NCI-H2171 (cell line): ENCODE measurements at regions not wholly inside any gene's neighbourhood (a gene's known extent, or its start where the extent isn't known, plus 50 kb on each side); places are given as distances from the start of the nearest gene placed in this dataset.

Experiments
- DNase-seq: peaks from one replicate; lab custom pipeline; 2025; lab: John Stamatoyannopoulos, UW

DNA sequence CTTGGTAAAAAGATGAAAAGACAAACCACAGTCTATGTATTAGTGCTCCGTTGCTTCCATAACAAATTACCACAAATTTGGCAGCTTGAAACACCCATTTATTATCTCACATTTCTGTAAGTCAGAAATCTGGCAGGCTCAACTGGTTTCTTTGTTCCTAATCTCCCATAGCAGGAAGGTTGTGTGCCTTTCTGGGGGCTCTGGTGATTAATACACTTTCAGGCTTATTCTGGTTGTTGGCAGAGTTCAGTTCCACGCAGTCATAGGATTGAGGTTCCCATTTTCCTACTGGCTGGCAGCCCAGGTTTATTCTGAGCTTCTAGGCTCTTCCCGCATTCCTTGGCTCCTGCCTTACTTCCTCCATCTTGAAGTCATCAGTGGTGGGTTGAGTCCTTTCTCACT lies 189.3 kb downstream of the ANAPC1 start:
- no peak for DNase-seq

DNA sequence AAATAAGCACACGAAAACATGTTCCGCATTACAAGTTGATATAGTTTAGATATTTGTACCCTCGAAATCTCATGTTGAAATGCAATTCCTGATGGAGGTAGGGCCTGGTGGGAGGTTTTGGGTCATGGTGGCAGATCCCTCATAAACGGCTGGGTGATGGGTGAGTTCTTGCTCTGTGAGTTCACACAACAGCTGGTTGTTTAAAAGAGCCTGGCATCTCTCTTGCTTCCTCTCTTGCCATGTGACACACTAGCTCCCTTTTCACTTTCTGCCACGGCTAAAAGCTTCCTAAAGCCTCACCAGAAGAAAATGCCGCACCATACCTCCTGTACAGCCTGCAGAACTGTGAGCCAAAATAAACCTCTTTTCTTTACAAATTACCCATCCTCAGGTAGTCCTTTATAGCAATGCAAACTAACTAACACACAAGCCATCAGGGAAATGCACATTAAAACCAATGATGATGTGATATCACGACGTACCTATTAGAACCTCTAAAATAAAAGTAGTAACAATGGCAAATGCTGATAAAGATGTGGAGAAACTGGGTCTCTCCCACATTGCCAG lies 188.5 kb downstream of the ANAPC1 start:
- no peak for DNase-seq

DNA sequence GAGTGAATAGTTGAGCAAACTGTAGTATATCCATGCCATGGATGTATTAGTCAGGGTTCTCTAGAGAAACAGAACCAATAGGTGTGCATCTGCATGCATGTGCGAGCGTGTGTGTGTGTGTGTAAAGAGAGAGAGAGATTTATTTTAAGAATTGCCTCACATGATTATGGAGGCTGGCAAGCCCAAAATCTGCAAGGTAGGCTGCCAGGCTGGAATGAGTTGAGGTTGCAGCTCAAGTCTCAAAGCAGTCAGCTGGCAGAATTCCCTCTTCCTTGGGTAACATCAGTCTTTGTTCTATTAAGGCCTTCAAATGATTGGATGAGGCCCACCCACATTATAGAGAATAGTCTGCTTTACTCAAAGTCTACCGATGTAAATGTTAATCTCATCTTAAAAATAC lies 187.8 kb downstream of the ANAPC1 start:
- no peak for DNase-seq

DNA sequence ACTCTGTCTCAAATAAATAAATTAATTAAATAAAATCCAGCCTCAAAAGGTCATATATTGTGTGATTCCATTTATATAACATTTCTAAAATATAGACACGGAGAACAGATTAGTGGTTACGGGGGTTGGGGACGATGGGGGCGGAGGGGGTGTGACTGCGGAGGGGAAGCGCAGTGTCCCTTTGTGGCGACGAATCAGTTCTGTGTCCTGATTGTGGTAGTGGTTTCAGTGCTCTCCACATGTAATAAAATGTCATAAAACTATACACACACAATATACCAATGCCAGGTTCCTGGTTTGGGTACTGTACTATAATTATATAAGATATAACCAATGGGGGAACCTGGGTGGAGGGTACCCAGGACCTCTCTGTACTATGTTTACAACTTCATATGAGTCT lies 186.4 kb downstream of the ANAPC1 start:
- DNase-seq = no peak

DNA sequence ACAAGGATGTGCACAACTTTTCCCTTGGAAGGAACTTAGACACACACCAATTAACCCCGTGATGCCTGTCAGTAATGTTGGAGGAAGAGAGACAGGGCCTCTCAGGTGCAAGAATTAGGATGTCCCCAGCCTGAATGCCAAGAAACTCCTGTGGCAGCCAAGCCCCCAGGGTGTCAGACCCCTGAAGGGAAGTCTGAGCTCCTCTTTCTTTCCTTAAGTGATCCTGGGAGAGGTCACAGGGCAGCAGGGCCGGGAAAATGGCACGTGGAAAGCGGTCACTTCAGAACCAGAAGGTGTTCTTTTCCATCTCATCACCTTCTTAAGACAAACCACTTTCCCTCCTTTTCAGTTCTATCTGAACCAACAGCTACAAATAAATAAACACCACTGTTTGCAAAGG lies 185.9 kb downstream of the ANAPC1 start:
- no peak for DNase-seq

DNA sequence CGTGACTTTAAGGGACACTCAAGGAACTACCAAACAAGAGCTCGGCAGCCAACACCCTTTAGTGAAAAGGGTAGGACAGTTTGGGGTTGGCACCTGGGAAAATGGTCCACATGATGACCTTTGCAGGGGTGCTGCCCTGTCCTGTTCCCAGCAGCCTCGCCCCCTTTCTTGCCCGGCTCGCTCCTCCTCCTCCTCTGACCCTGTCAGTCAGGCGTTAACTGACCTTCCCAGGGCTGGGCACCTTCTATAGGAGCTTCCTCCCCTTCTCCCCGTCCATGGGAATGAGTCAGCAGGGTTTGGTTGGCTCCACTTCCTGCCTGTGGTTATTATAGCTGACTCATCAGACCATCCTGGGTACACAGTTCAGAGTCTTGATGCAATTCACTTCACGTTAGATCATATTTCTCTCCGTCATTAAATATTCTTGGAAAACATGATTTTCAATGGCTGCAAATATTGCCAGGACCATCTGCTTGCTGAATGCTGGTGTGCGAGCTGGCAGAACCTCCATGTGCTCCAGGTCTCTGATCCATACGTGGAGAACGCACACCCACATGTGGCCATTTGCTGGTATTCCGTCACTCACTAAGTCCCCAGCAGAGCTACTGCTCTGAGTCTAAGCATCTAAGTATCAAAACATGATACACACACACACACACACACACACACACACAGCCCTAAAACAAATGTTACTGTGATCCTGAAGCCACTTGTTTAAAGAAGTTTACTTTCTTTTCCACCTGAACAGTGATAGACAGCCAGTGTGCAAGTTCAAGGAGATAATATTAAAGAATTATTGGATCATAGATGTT lies 185.0 kb downstream of the ANAPC1 start:
- DNase-seq = peak; percentile 77

DNA sequence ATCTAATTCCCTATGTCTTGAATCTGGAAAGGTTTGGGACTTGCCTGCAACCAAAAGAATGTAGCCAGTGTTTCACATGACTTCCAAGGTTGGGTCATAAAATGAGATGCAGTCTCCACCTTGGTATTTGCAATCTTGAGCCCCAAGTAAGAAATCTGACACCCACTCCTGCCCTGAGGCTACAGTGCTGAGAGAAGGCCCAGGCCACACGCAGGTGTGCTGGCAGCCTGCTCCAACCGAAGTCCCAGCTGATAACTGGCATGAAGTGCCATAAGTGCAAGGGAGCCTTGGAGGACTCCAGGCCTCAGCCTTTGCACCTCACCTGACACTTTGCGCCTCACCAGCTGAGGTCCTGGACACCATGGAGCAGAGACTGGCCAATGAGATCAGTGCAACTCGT lies 182.7 kb downstream of the ANAPC1 start:
- no peak for DNase-seq

DNA sequence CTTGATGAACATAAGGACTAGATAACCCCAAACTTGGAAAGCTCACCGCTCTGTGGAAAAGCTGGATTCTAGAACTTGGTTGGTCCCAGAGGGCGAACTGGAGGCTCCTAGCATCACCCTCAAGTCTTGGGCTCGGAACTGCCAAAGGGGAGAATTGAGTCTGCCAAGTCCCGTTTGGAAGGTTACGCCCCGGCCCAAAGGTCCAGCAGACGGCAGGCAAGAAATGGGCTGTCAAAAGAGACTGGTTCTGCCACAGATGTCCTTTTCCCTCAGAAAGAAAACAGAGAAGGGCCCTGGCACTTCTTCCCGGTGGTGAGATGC lies 182.2 kb downstream of the ANAPC1 start:
- no peak for DNase-seq

DNA sequence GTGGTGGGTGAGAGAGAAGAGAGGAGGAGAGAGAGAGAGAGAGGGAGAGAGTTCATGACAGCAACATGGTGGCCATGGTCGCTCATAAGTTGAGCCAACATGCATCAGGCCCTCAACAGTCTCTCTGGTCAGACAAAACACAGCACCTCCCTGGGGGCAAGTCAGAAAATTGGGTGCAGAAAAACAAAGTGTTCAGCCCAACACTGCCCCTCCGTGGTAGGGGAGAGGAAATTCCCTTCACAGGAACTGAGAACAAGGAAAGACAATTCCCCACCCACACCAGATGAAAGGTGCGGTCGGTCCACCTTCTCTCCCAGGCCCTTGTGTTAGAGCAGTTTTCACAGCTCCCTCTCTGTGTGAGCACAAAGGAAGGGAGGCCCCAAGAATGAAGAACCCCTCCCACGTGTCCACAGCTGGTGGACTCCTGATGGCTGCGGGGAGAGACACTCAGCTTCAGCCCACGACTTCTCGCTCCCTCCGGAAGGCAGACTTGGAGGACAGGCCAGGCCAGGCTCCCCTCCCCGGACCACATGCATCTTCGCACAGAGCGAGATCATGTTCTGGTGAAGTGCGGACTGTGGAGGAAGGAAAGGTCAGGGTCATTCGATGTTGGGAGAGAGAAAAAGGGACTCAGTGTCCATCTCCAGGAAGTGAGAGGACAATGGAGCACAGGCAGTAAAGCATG lies 181.7 kb downstream of the ANAPC1 start:
- DNase-seq = no peak

DNA sequence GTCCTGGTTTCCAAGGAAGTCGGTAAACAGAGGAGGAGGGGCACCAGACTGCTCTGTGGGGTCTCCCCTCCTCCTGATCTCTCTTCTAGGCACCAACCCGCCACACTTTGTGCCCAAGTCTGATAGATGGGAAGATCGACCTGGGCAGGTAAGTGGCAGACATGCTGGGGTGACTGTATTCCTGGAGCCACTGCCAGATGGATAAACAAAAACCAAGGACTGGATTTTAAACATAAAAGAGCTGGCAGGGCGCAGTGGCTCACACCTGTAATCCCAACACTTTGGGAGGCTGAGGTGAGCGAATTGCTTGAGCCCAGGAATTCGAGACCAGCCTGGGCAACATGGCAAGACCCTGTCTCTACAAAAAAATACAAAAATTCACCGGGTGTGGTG lies 181.2 kb downstream of the ANAPC1 start:
- DNase-seq = no peak

DNA sequence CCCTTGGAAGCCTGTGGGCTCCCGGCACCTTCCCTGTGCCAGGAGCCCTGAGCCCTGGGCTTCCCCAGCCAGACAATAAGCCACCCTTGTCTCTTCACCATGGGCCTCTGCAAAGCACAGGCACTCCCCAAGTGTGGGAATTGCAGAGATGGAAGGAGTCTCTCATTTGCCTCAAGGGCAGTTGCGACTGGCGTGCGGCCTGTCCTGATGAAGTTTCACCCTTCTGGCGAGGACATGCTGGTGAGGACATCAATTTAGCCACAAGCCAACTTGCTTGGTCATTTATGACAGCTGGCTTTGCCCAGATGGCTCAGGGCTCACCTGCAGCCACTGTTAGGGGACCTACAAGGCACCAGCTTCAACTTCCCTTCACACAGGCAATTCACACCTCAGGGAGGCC lies 180.2 kb downstream of the ANAPC1 start:
- DNase-seq = no peak

DNA sequence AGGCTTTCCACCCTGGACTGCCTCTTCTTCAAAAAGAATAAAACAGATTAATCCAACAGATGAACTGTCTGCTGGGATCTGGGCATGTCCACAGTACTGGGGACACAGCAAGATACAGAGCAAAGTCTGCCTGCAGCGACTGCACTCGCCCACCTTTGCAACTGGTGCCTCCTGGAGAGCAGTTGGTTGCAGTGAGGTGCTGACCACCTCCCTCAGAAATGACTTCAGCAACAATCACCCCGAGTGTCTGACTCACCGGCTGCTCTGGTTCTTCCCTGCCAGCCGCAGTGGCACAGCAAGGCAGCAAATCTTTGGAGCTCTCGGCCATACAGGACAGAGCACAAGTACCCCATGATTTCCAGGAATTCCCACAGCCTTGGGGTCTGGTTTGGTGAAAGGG lies 179.7 kb downstream of the ANAPC1 start:
- DNase-seq = no peak

DNA sequence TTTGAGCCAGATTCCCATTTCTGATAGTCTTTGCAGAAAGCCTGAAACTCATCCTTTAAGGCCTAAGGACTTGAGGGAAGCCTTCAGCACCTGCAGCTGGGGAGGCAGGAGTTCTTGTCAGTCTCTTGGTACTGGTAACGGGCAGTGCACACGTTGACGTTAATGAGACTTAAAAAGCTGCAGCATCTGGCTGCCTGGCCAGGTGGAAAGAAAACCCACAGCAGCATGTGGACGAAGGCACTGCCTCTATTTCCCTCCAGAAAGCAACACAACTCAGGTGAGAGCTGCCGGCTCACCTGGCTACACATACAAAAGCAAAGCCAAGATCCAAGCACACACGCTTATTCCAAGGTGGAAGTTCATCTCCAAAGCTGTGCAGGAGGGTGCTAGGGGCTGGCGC lies 178.8 kb downstream of the ANAPC1 start:
- no peak for DNase-seq

DNA sequence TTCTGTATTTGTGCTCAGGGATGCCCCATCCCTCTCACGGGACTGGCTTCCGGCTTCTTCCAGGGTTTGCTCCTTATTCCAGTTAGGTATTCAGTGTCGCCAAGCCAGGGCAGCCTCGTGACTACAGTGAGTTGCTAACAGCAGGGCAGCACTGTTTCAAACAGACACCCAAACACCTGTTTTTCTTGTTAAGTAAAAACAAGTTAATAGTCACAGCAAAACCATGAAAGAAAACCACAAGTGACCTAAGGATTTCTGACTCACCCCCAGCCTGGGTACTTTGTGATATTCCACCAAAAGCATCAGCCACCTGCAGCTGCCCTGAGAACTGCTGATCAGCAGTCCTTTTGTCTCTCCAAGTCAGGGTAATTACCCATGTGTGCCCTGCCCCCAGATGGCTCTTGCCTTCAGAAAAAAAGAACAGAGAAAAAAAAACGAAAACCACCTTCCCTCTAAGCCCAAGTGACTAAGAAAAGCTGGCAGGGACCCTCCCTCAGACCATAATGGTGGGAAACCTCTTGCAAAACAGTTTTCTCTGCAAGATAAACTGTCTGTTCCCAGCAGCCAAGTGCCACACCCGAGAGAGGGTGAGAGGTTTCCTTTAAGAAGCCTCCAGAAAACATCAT lies 178.2 kb downstream of the ANAPC1 start:
- peak; percentile 69 for DNase-seq

DNA sequence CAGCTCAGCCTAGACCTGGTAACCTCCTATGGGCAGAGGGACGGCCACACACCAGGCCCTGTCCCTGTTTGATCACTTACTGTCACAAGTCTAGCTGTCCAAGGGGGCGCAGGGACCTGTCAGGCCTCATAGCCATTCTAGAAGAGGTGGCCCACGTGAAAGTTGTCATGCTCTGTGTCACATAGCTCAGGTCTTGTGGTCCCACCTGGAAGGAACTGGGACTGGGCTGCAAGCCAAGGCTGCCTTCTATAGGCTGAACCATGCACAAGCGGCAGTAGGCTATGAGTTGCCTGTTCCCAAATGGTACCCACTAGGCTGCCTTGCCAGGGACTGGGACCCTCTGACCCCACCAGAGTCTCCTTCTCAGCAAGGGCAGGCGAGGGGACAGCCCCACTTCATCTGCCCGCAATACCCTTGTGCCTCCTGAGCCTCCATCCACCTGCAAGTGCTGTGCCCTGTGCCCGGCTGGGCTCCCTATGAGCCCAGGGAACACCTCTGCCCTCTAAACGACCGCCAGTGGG lies 177.5 kb downstream of the ANAPC1 start:
- DNase-seq = no peak

DNA sequence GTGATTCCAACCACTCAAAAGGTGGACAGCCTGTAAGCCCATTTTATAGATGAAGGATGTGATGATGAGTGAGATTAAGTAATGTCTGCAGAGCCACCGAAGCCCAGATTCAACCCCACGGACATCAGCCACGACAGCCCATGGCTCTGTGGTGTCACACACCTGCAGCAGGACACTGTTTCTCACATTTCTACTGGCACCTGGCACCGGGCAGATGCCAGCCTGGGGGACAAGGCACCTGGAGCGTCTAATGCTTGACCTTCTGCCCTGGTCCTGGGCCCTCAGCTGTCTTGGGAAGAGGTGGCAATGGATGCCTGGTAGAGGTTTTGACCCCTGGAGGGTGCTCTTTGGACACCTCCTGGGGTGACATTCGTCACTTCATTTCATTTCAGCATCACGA lies 176.3 kb downstream of the ANAPC1 start:
- no peak for DNase-seq

DNA sequence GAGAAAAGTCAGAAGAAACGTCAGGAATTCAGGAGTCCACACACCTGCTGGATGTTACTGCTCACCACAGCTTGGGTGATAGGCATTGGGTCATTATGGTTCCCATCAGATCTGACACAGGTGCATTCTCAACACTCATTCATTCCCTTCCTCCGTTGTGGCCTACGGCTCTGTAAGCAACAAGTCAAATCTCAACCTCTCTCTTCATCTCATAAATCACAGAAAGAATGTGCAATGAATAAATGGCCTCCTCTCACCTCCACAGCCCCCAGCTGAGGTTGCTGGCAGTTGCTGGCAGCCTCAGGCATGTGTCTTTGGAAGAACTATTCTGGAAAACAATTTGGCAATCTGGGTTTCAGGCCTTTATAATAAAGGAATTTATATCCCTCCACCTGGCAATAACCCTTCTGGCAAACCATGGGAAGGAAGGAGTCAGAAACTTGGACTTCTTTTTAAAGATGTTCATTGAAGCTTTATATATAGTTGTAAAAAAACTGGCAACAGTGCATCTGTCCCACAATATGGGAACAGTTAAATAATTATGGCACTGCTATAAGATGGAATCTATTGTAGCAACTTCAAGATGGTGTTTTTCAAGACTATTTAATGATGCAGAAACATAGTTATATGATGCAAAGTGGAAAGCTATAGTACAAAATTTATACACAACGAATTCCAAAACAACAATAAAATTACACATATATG lies 175.4 kb downstream of the ANAPC1 start:
- no peak for DNase-seq

DNA sequence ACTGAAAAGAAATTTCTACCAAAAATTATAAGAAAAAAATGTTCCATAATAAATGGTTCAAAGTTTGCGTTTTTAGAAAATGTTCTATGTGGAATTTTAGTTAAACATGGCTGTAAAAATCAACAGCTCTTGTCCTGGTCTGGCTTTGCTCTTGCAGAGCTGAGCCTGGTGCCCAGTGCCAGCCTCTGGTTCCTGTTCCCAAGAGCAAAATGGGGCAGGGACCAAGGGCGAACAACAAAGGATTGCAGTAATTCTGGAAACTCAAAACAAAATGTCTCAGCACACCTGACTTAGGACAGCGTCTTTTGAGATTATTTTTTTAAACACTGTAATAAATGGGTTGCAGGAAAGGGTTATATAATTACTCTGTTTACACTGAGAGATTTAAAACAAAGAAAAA lies 174.7 kb downstream of the ANAPC1 start:
- no peak for DNase-seq

DNA sequence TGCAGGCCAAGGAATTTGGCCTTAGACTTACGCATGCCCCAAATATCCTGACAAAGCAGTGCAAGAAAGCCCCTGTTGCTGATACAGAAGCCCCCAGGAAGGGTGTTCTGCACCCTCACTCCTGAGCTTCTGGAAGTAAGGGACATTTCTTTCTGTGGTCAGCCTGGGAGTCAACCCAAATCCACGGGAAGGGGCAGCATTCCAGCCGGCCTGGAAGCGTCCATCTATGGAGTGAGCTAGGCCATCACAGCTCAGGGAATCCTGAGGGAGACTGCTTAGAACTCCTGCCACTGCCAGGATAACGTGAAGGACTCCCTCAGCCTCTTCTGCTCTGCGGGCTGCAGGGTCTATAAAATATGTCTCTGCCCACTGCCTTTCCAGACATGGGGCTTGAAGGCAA lies 173.9 kb downstream of the ANAPC1 start:
- no peak for DNase-seq

DNA sequence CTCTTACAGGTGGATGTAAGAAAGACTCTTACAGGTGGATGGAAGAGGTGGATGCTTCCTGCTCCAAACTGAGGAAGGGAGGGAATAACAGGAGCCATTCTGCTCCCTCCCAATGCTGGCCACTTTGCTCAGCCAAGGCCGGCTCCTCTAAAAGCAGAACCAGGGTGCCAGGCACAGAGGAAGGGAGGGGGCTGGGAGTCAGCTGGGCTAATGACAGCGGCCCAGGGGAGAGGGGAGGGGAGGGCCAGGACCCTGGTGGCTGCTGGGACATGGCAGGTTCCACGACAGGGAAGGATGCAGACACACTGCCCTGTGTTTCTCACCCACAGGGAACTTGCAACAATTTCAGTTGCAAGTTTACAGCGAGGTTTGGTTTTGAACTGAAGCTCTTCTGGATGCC lies 173.4 kb downstream of the ANAPC1 start:
- DNase-seq = no peak

DNA sequence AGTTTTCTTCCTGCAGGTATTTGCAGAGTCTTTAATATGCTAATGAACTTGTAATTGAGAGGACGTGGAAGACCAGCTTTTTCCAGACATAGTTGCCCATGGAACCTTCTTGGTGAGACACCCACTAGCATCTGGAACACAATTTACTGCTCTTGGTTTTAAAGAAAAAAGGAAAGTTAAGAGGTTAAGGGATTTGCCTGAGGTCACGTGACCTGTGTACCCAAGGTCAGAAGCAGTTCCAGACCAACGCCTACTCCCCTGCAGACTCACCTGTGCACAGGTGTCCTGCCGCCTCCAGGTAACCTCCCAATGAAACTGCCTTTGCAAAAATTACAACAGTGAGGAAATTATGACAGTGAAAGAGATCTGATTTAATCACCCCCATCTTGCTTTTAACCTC lies 172.7 kb downstream of the ANAPC1 start:
- no peak for DNase-seq

DNA sequence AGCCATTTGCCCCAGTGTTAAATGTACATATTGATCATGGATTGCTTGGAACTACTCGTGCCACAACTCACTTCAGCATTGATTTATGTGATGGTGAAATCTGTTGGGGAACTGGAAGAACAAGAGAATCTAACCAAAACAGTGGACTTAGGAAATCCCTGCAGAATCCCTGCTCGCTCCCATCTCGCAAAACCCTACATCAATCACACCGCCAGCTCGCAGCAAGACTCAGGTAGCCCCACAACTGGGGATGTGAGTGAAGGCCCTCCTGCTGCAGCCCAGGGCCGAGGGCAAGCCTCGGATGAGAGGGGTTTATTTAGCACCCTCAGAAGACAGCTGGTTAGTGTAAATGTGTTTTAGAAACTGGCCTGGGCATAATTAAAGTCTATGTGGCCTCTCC lies 171.6 kb downstream of the ANAPC1 start:
- no peak for DNase-seq
